Left colon (tissue), 2 donors: ENCODE measurements at regions not wholly inside any gene's neighbourhood (a gene's known extent, or its start where the extent isn't known, plus 50 kb on each side); places are given as distances from the start of the nearest gene placed in this dataset.
"Not testable (repeated sequence)": the region's sequence is repeated elsewhere in the genome, so short reads cannot be mapped to it uniquely, and the experiment has no call there.

ENCODE experiments used
- ATAC-seq: fragments of 200-7000 bp; cut with Tn5 transposase; one replicate; pipeline ENCODE4 v1.9.1; 2020; ENCODE audit warnings: mild to moderate bottlenecking, moderate library complexity
- DNase-seq, 2 donors: peaks; one replicate each; pipeline ENCODE4 v3.0.0-alpha.2; 2020
- intact Hi-C, 2 donors: fragments of 100-400 bp; cut with DNase I in 1 of 2; cut with micrococcal nuclease in 1 of 2; formaldehyde crosslinking; loops; one replicate each; pipeline versions ENCODE4 v1.11.2 to v1.14.0; 2022; cut with DNase I, micrococcal nuclease
- donor health status: DM: no; HTN: no; CAD: no.
- donor health status: DM: yes; HTN: yes; CAD: no.

- DNase-seq = no peak
- intact Hi-C loops = no loop called here
- no peak for ATAC-seq
Measured at GRCh38 chr3:23129117-23129516, 74.0 kb upstream of the UBE2E2 start.

- intact Hi-C loops = no loop called here
- no peak for DNase-seq
Measured at GRCh38 chr3:23129817-23130216, 73.3 kb upstream of the UBE2E2 start.

GRCh38 chr3:23130406-23130805, 72.7 kb upstream of the UBE2E2 start:
- intact Hi-C loops = no loop called here
- DNase-seq (no peak), ATAC-seq (no peak)

More at GRCh38 chr3:23129817-23130216, 73.3 kb upstream of the UBE2E2 start:
- peak; percentile 58 for ATAC-seq

GRCh38 chr3:23135026-23135785, 67.9 kb upstream of the UBE2E2 start:
- intact Hi-C loops = no loop called here
- no peak for DNase-seq
- ATAC-seq = no peak

GRCh38 chr3:23136054-23136453, 67.1 kb upstream of the UBE2E2 start:
- DNase-seq (no peak), ATAC-seq (no peak)
- intact Hi-C loops = no loop called here

- DNase-seq, ATAC-seq, intact Hi-C loops: not testable (repeated sequence)
Measured at GRCh38 chr3:23144051-23144450, 59.1 kb upstream of the UBE2E2 start.

GRCh38 chr3:23146163-23146562, 57.0 kb upstream of the UBE2E2 start:
- no peak for DNase-seq
- intact Hi-C loops = no loop called here
- no peak for ATAC-seq

DNA sequence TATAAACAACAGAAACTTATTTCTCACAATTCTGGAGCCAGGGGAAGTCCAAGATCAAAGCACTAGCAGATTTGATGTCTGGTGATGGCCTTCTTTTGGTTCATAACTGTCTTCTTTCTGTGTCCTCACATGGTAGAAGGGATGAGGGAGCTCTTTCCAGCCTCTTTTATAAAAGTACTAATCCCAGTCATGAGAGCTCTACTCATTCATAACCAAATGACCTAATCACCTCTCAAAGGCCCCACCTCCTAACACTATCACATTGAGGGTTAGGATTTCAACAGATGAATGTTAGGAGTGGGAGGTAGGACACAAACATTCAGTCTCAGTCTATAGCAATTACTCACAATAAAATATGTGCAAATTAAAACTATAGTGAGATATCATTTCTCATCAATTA, 50.1 kb upstream of the UBE2E2 start:
- no peak for ATAC-seq
- intact Hi-C loops = no loop called here

More for the DNA sequence above, 50.1 kb upstream of the UBE2E2 start:
- no peak for DNase-seq
